SK-N-SH treated with all-trans-retinoic acid at 6 μM for 48 hours (cell line): ENCODE measurements at regions not wholly inside any gene's neighbourhood (a gene's known extent, or its start where the extent isn't known, plus 50 kb on each side); places are given as distances from the start of the nearest gene placed in this dataset.

ENCODE experiments used
- GLIS3 ChIP-seq: fragments of 250-450 bp; sonication (Bioruptor Pico); IDR thresholded peaks from 2 replicates; pipeline ENCODE4 v1.5.0; 2020; ENCODE audit warnings: mild to moderate bottlenecking, moderate library complexity
- OSR1 ChIP-seq: fragments of 250-450 bp; sonication (Bioruptor Pico); IDR thresholded peaks from 2 replicates; pipeline ENCODE4 v1.8.0; 2022; ENCODE audit warnings: moderate library complexity, mild to moderate bottlenecking, inconsistent platforms
- PPARA ChIP-seq: fragments of 250-450 bp; sonication (Bioruptor Pico); IDR thresholded peaks from 2 replicates; pipeline ENCODE4 v1.5.0; 2020; ENCODE audit warnings: mild to moderate bottlenecking, borderline replicate concordance
- RARB ChIP-seq: fragments of 250-450 bp; sonication (Bioruptor Pico); IDR thresholded peaks from 2 replicates; pipeline ENCODE4 v1.8.0; 2021; ENCODE audit warnings: mild to moderate bottlenecking, moderate library complexity
- SNAI2 ChIP-seq: fragments of 250-450 bp; sonication (Bioruptor Pico); IDR thresholded peaks from 2 replicates; pipeline ENCODE4 v1.5.0; 2020; ENCODE audit warnings: mild to moderate bottlenecking, moderate library complexity
- TOX ChIP-seq: fragments of 250-450 bp; sonication (Bioruptor Pico); IDR thresholded peaks from 2 replicates; pipeline ENCODE4 v1.8.0; 2021; ENCODE audit warnings: mild to moderate bottlenecking, moderate library complexity, borderline replicate concordance
- ZFP30 ChIP-seq: fragments of 450-650 bp; formaldehyde crosslinking; IDR thresholded peaks from 2 replicates; pipeline ENCODE4 v1.5.0; 2022; ENCODE audit warnings: mild to moderate bottlenecking, moderate library complexity
- ZNF70 ChIP-seq: fragments of 450-650 bp; formaldehyde crosslinking; IDR thresholded peaks from 2 replicates; pipeline ENCODE4 v1.5.0; 2020; ENCODE audit warnings: mild to moderate bottlenecking, moderate library complexity
- TF ChIP-seq, protein P1 (sequence below): fragments of 250-450 bp; sonication (Bioruptor Pico); IDR thresholded peaks from 2 replicates; pipeline ENCODE4 v1.5.1; 2020; ENCODE audit warnings: low read depth, mild to moderate bottlenecking, moderate library complexity
- TF ChIP-seq, protein P2 (sequence below): fragments of 250-450 bp; sonication (Bioruptor Pico); IDR thresholded peaks from 2 replicates; pipeline ENCODE4 v1.8.0; 2021; ENCODE audit warnings: low read depth, mild to moderate bottlenecking, moderate library complexity, borderline replicate concordance

DNA sequence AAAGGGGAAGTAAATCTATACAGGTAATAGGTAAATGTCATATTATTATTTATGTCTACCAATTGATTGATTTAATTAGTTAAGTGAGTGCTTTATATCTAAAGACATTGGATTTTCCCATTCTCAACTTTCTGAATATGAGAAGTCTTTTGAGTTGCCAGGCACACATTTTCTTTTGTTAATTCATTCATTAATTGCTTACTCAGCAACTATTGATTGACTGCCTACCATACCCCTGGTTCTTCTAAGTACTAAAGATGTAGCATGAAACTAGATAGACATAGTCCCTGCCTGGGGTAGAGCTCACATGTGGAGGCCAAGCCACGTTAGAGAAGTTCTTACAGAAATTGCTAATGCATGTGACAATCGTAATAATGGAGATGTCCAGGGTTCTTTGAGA lies 253.1 kb upstream of the LYZL1 start:
- no peak for TF ChIP-seq OSR1 (CRISPR knock-in tag)
- no peak for TF ChIP-seq ZNF70 (CRISPR knock-in tag)
- TF ChIP-seq SNAI2: no peak
- TF ChIP-seq ZFP30 (CRISPR knock-in tag): no peak
- TF ChIP-seq, protein P1, sequence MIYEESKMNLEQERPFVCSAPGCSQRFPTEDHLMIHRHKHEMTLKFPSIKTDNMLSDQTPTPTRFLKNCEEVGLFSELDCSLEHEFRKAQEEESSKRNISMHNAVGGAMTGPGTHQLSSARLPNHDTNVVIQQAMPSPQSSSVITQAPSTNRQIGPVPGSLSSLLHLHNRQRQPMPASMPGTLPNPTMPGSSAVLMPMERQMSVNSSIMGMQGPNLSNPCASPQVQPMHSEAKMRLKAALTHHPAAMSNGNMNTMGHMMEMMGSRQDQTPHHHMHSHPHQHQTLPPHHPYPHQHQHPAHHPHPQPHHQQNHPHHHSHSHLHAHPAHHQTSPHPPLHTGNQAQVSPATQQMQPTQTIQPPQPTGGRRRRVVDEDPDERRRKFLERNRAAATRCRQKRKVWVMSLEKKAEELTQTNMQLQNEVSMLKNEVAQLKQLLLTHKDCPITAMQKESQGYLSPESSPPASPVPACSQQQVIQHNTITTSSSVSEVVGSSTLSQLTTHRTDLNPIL: no peak
- no peak for TF ChIP-seq RARB
- TF ChIP-seq PPARA (CRISPR knock-in tag): no peak
- no peak for TF ChIP-seq GLIS3 (CRISPR knock-in tag)
- TF ChIP-seq TOX (CRISPR knock-in tag): no peak
- TF ChIP-seq, protein P2, sequence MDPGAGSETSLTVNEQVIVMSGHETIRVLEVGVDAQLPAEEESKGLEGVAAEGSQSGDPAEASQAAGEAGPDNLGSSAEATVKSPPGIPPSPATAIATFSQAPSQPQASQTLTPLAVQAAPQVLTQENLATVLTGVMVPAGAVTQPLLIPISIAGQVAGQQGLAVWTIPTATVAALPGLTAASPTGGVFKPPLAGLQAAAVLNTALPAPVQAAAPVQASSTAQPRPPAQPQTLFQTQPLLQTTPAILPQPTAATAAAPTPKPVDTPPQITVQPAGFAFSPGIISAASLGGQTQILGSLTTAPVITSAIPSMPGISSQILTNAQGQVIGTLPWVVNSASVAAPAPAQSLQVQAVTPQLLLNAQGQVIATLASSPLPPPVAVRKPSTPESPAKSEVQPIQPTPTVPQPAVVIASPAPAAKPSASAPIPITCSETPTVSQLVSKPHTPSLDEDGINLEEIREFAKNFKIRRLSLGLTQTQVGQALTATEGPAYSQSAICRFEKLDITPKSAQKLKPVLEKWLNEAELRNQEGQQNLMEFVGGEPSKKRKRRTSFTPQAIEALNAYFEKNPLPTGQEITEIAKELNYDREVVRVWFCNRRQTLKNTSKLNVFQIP (CRISPR knock-in tag): no peak
